MV-4-11 (cell line): ENCODE measurements at regions not wholly inside any gene's neighbourhood (a gene's known extent, or its start where the extent isn't known, plus 50 kb on each side); places are given as distances from the start of the nearest gene placed in this dataset.

Experiments used
- DNase-seq: peaks from one replicate; lab custom pipeline; 2025; lab: John Stamatoyannopoulos, UW

- DNase-seq: no peak
Observed at GRCh38 chr6:167643223-167643622, 183.5 kb upstream of the AFDN start.

GRCh38 chr6:167643716-167644115, 183.0 kb upstream of the AFDN start:
- no peak for DNase-seq

GRCh38 chr6:167644412-167645132, 182.1 kb upstream of the AFDN start:
- DNase-seq: no peak

GRCh38 chr6:167645368-167645767, 181.3 kb upstream of the AFDN start:
- DNase-seq: no peak

GRCh38 chr6:167647306-167647705, 179.4 kb upstream of the AFDN start:
- peak; percentile 74 for DNase-seq

- no peak for DNase-seq
Observed at GRCh38 chr6:167647737-167648470, 178.8 kb upstream of the AFDN start.

GRCh38 chr6:167648501-167649278, 178.0 kb upstream of the AFDN start:
- DNase-seq: no peak

DNA sequence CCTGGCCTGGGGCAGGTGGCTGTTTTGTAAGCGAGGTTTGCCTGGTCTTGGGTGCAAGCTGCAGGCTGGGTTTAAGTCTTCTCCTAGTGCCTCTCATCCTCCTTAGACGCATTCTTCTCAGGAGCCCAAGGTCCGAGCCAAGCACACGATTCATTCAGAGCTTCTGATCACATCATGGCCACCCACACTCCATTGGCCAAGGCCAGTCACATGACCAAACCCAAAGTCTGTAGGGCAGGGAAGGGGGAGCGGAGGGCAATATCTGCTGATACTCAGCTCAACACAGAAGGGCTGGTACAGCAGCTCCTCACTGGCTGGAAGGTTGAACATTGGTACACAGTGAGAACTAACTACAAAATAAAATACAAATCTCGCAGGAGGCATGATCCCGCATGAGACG, 177.2 kb upstream of the AFDN start:
- no peak for DNase-seq

GRCh38 chr6:167650730-167651317, 175.9 kb upstream of the AFDN start:
- no peak for DNase-seq

GRCh38 chr6:167651318-167652041, 175.2 kb upstream of the AFDN start:
- DNase-seq: no peak

GRCh38 chr6:167652042-167652700, 174.5 kb upstream of the AFDN start:
- no peak for DNase-seq

- peak; percentile 29 for DNase-seq
Observed at GRCh38 chr6:167652701-167653095, 174.0 kb upstream of the AFDN start.

- DNase-seq: no peak
Observed at GRCh38 chr6:167653561-167653960, 173.2 kb upstream of the AFDN start.

DNA sequence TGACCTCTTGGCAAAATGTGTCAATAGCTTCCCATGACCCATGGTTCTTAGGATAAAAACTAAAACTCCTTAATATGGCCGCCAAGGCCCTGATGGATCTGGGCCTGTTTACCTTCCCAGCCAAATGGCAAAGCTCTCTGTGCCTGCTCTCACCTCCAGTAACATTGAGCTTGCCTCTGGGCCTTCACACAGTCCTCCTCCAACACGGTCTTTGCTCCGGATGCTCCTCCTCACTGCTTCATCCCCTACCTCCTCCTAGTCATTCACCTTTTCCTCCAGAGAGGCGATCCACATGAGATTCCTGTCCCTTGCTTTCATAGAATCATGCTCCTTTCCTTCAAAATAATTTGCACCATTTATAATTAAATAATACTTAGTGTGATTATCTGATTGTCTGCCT, 172.3 kb upstream of the AFDN start:
- DNase-seq: no peak

GRCh38 chr6:167655174-167655821, 171.4 kb upstream of the AFDN start:
- no peak for DNase-seq

GRCh38 chr6:167658106-167658505, 168.6 kb upstream of the AFDN start:
- DNase-seq: no peak

- DNase-seq: no peak
Observed at GRCh38 chr6:167659046-167659445, 167.7 kb upstream of the AFDN start.

DNA sequence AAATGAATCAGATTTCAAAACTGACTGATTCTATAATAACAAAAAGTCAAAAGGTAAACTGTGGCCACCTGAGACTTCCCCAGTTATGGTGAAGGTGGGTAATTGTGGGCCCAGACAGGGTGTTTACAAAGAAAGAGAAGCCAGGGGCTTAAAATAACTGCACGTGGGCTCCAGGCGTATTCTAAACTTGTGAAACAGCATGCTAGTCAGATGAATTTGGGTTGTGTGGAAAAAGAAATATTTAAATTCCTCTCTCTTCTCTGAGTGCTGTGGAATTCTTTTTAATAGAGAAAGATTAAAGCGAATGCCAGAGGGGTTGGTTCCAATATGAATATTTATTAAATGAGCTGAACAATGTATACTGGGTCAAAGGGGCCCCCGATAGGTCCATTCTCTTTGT, 166.3 kb upstream of the AFDN start:
- no peak for DNase-seq

DNA sequence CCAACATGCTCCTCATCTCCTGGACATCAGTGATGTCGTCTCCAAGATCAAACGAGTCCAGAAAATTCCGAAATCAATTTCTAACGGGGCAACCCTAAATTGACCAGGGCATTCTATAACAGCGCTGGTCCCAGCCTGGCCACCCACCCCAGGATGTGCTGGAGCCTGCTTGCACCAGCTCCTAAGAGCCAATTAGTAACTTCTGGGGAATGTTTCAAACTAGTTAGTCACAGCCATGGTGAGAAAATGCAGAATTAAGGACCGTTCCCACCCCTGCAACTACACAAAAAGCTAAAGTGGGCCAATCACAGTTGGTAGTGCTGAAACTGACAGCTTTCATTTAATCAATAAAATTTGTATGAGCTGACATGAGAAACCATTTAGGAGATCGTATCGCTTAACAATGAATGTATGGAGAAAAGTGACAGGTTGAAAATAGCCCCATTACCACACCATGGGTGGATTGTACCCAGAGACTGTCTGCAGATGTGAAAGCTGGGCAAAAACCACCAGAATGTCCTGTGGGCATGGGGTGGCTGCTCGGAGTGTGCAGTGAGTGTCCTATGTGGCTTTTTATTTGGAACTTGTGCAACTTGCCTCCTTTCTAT, 165.7 kb upstream of the AFDN start:
- peak; percentile 65 for DNase-seq

- DNase-seq: no peak
Observed at GRCh38 chr6:167661552-167662044, 165.1 kb upstream of the AFDN start.
